HPDE6-E6E7 (cell line): ENCODE measurements at regions not wholly inside any gene's neighbourhood (a gene's known extent, or its start where the extent isn't known, plus 50 kb on each side); places are given as distances from the start of the nearest gene placed in this dataset.
"Not testable (repeated sequence)": the region's sequence is repeated elsewhere in the genome, so short reads cannot be mapped to it uniquely, and the experiment has no call there.

ENCODE experiments used
- DNase-seq: peaks from one replicate; pipeline ENCODE4 v3.0.0; 2011; ENCODE audit warnings: missing footprints; ENCODE audit errors: extremely low spot score

DNA sequence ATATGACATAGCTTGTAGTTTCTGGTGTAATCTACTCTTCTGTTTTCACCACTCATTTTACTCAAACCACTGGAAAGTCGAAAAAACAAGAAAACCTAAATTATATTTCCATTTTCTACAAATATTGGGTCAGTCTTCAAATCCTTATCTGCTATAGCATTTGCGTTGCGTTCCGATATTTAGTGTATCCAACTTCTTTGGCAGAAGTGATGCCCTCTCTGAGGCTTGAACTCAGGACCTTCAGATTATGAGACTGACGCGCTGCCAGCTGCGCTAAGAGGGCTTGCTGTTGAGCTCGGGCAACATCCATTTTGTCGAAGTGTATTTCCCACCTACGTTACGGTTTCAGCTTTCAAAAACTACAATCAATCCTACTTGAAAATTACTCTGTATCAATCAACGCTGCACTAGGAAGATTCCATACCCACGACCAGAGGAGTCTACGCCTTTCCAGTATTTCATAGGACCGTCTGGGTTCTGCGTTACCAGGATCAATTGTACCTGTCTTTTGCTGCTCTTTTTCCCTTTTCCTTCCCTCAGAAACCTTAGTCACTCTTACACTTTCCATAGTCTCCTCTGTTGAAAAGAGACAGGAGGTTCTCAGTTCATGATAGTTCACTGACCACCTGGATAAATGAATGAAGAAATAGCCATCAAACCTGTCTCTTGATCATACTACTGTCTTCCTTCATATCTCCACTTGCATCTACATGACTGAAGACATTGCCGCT, 140.5 kb upstream of the ZNF322 start:
- DNase-seq: not testable (repeated sequence)

DNA sequence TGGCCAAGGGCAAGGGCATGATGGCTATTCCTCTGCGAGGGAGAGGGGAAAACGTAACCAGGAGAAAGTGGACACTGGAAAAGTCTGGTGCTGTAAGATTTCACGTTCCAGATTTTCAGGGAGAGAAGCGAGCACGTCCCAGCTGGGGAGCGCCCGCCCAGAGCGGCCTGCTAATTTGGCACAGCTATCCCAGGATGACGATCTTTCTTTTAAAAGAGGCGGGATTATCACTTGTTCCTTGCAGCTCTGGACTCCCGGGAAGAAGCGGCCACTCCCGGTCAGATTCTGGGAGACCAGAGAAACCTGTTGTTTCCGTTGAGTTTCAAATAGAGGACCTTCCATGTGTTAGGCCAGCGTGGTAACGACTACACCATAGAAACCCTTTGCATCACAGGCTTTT, 144.2 kb upstream of the ZNF322 start:
- DNase-seq: not testable (repeated sequence)

DNA sequence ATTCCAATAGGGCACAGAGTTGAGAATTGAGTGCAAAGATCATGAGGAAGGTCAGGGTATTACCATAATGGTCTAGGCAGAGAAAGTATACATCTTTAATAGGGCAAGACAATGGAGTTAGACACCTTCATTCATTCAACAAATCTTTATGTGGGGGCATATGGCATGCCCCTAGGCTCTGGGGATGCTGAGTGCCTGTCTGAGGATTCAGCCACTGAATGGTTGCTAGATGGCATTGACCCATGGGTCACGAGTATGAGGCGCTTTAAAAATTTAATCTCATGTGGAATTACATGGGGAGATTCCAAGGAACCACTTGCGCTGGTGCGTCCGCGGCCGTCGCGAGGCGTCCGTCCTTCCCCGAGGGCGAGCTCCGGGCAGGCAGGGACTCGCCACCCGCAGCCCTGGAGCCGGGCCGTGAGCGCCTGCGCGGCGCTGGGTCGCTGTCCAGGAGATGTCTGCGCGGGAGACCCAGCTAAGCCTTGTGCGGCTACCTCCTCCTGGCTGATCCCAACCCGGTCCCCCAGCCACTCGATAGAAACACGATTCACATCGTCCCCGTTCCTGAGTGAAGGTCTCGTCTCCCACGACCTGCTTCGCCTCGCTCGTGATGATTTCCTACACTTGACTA, 152.1 kb upstream of the ZNF322 start:
- DNase-seq: not testable (repeated sequence)

DNA sequence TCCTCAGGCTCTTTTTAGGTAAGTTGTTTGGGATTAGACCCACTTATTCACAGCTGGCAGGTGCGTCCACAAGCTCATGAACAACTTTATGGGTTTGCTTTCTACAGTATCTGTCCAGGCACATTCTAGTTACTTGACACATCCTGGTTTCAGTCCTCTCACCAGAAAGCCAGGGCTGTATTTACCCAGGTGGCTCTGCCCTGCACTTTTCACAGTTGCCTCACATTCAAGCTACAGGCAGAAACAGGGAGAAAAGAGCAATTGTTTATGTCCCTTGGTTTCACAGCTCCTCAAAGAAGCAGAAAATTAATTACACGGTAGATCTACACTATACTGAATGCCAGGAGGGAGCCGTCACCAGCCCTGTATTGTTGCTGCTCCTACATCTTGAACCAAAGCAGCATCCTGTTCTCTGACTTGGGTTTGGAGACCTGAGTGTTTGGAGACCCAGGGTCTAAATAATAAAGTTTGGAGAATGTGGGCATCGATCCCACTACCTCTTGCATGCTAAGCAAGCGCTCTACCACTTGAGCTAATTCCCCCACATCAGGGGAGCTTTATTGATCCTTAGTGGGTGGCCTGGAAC, 159.2 kb upstream of the ZNF322 start:
- DNase-seq: not testable (repeated sequence)

DNA sequence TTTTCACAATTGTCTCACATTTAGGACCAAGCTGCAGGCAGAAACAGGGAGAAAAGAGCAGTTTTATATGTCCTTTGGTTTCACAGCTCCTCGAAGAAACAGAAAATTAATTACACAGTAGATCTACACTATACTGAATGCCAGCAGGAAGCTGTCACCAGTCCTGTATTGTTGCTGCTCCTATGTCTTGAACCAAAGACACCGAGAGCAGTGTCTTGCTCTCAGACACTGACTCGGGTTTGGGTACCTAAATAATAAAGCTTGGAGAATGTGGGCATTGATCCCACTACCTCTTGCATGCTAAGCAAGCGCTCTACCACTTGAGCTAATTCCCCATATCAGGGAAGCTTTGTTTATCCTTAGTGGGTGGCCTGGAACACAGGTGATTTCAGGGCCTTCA, 168.4 kb upstream of the ZNF322 start:
- not testable (repeated sequence) for DNase-seq

DNA sequence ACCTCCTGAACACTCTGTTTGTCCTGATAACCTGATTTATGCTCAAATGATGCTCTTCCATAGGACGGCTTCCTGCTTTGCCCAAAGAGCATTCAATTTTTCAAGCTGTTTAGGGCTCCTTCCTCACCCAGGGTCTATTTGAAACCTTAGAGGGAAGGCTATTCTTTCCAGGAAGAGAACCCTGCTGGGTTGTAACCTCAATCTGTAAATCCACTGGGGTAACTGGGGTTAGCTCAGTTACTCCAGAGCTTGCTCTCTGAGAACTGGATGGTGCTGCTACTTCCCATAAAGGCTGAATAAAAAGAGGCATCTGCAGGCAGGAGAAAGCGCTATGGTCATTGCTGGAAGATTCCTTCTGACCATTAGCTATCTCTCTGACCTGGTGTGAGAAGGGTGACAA, 169.9 kb upstream of the ZNF322 start:
- DNase-seq: not testable (repeated sequence)

DNA sequence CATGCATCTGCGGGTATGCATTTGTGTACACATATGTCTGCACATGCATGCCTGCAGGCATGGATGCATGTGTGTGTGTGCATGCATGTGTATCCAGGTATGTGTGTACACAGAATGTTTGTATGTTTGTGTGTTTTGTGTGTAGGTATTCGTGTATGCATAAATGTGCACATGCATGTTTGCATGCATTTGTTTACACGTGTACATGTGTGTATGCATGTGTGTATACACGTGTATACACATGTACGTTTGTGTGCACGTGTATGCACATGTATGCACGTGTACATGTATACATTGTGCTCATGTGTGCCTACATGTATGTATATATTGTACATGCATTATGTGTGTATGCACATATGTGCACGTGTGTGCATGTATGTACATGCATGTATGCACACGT, 171.4 kb upstream of the ZNF322 start:
- not testable (repeated sequence) for DNase-seq

DNA sequence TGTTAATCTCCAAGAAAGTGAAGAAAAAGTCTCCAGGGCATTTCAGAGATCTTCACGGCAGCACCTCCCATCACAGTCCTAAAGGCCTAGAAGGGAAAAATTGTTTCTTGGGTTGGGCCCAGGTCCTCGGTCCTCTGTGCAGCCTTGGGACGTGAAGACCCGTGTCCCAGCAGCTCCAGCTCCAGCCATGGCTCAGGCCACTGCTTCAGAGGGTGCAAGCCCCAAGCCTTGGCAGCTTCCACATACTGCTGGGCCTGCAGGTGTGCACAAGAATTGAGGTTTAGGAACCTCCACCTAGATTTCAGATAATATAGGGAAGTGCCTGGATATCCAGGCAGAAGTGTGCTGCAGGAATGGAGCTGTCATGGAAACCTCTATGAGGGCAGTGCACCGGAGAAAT, 176.2 kb upstream of the ZNF322 start:
- not testable (repeated sequence) for DNase-seq

DNA sequence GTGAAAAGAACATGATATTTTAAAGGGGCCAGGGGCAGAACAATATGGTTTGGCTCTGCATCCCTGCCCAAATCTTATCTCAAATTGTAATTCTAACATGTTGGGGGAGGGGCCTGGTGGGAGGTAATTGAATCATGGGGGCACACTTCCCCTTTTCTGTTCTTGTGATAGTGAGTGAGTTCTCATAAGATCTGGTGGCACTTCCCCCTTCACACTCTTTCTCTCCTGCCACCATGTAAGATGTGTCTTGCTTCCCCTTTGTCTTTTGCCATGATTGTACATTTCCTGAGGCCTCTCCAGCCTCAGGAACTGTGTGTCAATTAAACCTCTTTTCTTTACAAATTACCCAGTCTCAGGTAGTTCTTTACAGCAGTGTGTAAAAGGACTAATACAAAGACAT, 177.1 kb upstream of the ZNF322 start:
- not testable (repeated sequence) for DNase-seq

DNA sequence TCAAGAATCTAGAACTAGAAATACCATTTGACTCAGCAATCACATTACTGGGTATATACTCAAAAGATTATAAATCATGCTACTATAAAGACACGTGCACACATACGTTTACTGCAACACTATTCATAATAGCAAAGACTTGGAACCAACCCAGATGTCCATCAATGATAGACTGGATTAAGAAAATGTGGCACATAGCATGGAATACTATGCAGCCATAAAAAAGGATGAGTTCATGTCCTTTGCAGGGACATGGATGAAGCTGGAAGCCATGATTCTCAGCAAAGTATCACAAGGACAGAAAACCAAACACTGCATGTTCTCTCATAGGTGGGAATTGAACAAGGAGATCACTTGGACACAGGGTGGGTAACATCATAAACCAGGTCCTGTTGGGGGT, 185.3 kb upstream of the ZNF322 start:
- DNase-seq: not testable (repeated sequence)

DNA sequence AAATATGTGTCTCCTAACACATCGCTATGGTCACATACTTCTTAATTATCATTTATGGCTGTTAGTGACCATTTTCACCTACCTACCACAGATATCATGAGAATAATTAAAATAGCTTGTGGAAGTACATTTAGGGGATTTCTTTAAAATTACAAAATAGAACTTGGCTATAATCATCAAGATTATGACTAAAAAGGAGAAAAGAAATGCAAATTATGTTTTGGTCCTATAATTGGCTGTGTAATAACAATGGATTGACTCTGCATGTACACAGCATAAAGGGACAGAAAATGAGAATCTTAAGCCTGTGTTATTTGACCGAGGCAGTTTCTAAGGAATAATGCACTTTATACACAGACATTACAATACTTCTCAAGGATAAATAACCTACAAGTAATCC, 197.7 kb upstream of the ZNF322 start:
- not testable (repeated sequence) for DNase-seq

DNA sequence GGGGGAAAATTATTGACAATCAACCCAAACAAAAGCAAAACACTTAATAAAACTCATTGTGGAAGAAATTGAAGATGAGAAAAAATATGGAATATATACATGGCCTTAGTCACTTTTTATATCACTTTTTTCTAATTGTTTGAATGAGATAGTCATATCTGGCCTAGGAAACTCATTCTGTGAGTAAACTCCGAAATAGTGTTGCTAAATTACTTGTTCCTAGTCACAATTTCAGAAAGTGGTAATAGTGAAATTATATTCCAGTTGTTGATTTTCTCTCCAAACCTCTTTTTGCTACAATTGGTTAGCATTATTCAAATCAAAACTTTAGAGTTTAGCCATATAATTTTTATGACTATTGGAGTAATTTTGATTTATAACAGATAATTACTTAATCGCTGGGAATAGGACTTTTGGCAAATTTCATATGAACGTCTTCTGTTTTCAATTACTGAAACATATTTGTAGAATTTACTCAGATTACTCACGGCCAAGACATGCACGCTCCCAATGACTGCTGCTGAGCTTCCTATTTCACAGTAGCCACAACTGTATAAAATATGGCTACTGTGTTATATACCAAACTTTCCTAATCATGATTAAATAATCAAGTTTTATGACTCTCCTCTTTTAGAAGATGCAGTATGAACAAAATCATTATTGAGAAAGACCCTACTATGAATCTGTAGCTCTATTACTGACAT, 199.7 kb upstream of the ZNF322 start:
- DNase-seq: not testable (repeated sequence)

DNA sequence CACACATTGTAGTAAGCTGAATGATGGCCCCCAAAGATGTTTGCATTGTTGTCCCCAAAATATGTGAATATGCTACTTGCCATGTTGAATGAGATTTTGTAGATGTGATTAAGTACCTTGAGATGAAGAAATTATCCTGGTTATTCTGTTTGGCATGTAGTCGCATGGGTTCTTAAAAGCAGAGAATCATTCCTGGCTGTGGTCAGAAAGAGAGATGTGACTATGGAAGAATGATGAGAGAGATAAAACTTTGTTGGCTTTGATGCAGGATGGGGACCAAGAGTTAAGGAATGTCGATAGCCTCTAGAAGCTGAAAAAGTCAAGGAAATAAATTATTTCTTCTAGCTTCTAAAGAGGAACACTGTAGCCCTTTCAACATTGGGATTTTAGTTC, 200.2 kb upstream of the ZNF322 start:
- not testable (repeated sequence) for DNase-seq

DNA sequence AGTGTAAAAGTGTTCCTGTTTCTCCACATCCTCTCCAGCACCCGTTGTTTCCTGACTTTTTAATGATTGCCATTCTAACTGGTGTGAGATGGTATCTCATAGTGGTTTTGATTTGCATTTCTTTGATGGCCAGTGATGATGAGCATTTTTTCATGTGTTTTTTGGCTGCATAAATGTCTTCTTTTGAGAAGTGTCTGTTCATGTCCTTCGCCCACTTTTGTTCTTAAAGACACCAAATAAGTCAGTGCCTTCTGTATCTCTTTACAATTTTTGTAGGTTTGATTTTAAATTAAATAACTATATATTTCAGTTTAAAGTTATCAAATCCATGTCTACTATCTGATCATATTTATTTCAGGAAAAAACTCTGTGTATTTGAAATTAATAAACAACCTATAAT, 202.4 kb upstream of the ZNF322 start:
- DNase-seq: not testable (repeated sequence)

DNA sequence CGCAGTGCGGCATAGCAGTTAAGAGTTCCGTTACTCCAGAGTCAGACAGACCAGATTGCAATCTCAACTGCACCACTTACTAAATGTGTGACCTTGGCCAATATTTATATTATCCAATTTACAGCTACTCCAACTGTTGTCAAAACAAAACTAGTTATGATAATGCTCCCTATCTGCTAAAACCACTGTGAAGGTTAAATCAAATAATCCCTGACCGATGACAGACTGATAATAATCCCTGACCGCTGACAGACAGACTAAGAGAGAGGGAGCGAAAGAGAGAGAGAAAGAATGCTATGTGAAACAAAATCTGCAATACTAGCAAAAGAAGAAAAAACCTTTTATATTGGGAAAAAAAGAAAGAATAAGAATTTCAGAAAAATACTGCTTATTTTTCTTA, 204.1 kb upstream of the ZNF322 start:
- not testable (repeated sequence) for DNase-seq

DNA sequence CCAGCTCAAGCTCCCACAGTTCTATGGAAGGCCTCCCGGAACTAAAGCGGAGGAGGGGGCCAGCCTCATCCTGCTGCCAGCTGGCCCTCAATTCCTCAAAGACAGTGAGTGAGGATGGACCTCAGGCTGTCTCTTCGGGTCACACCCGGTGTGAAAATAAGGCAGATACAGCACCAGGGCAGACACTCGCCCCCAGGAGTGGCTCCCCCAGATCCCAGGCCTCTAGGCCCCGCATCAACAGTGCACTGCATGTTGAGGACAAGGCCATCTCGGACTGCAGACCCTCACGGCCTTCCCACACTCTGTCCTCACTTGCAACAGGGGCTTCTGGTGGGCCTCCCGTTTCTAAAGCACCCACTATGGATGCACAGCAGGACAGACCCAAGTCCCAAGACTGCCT, 239.2 kb upstream of the ZNF322 start:
- not testable (repeated sequence) for DNase-seq

DNA sequence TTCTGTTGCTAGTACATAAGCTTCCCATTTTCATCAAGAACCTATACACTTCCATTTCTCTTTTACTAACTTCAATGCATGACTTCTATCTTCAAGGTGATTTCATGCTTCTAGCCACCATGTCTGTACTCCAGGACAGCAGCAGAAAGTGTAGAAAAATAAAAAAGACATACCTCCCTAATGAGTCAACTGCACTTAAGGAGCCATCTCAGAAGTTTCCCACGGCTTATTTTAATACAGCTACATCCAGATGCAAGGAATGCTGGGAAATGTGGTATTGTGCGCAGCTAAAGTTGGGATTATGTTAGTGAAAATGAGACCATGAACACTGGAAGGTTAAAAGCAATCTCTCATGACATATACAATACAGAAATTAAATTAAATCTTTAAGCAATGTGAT, 264.7 kb upstream of the ZNF322 start:
- not testable (repeated sequence) for DNase-seq

DNA sequence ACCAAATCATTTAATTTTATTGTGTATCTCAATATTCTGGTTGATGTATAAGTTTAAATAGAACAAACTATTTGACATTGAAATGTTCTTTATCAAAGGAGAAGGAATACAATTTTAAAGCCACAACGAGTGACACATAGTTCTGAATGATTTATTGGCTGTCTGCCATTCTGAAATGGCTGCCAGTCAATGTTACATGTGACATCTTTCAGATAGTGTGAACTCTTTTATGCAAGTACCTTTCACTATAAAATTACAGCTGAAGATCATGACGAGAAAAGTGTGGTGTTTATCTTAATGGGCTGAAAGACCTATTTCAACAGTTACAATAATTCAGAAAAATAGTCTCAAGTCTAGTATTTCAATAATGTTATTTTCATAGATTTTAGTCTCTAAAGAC, 268.6 kb upstream of the ZNF322 start:
- DNase-seq: not testable (repeated sequence)

DNA sequence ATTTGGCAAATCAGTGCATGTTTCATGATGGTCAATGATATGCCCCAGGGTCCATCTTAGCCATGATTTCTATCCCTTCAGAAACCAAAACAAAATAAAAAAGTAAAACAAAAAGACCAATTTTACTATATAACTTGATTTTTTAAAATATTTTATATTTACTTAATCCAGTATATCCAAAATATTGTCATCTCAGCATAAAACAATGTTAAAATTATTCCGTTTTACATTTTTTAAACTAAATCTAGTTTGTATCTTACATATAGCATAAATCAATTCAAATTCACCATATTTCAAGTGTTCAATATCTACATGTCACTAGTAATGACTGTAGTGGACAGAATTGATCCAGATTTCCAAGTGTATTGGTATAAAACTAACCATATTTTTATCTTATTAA, 277.7 kb upstream of the ZNF322 start:
- DNase-seq: not testable (repeated sequence)

DNA sequence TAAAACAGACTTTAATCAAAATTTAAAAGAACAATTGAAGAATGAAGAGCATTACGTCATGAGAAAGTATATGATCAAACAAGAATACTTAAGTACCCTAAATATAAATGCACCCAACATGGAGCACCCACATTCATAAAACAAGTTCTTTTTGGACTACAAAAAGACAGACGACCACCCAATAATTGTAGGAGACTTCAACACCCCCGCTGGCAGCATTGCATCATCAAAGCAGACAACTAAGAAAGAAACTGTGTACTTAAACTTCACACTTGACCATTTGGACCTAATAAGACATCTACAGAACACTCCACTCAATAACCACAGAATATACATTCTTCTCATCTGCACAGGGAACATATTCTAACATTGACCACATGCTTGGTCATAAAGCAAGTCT, 291.7 kb upstream of the ZNF322 start:
- not testable (repeated sequence) for DNase-seq

DNA sequence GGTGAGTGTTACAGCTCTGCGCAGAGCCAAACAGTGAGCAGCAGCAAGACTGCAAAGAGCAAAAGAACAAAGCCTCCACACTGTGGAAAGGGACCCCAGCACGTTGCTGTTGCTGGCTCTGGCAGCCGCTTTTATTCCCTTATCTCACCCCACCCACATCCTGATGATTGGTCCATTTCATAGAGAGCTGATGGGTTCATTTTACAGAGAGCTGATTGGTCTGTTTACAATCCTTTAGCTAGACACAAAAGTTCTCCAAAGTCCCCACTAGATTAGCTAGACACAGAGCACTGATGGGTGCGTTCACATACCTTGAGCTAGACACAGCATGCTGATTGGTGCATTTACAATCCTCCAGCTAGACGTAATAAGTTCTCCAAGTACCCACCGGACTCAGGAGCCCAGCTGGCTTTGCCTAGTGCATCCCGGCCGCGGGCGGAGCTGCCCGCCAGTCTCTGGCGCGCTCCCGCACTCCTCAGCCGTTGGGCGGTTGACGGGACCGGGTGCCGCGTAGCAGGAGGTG, 291.4 kb upstream of the PRSS16 start:
- not testable (repeated sequence) for DNase-seq

DNA sequence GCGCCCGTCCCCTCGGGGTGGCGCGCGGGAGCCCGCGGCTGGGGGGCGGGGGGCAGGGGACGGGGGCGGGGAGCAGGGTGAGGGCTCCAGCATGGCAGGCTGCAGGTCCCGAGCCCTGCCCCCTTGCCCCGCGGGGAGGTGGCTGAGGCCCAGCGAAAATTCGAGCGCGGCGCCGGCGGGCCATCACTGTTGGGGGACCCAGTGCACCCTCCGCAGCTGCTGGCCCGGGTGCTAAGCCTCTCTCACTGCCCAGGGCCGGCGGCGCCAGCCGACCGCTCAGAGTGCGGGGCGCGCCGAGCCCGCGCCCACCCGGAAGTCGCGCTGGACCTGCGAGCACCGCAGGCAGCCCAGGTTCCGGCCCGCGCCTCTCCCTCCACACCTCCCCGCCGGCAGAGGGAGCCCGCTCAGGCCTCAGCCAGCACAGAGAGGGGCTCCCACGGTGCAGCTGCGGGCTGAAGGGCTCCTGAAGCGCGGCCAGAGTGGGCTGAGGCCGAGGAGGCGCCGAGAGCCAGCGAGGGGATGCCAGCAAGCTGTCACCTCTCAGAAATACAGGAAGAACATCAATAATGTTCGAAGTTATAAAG, 290.8 kb upstream of the PRSS16 start:
- DNase-seq: not testable (repeated sequence)
